ENCODE measurements at regions not wholly inside any gene's neighbourhood (a gene's known extent, or its start where the extent isn't known, plus 50 kb on each side); places are given as distances from the start of the nearest gene placed in this dataset.
"Not testable (repeated sequence)": the region's sequence is repeated elsewhere in the genome, so short reads cannot be mapped to it uniquely, and the experiment has no call there.

GRCh38 chr12:27163894-27164293 lies 80.2 kb upstream of the STK38L start:
- Histone ChIP-seq H2AFZ (no peak overlapping the region), H3K27ac (no peak overlapping the region), H3K9me3 (ENCODE audit: insufficient read depth, low read depth) (no peaks in the 10 kb centered on the region; the same call in 1 of the 2 replicates), H3K27me3 (ENCODE audit: insufficient read depth, low read depth) (no peaks in the 10 kb centered on the region), H3K4me2 (no peak overlapping the region), H3K4me3 (no peak overlapping the region), H3F3A (ENCODE audit: insufficient read depth, low read depth) (peaks cover 6% of the 10 kb centered on the region; the same call in 1 of the 2 replicates), H3K79me2 (ENCODE audit: low read depth) (no peaks in the 10 kb centered on the region), H3K9me2 (ENCODE audit: insufficient read depth) (no peaks in the 10 kb centered on the region), H4K20me1 (ENCODE audit: insufficient read depth) (no peaks in the 10 kb centered on the region), H3K4me1 (replicated peaks; ENCODE audit: insufficient read depth) (peaks cover 9% of the 10 kb centered on the region), H3K36me3 (ENCODE audit: low read depth) (no peaks in the 10 kb centered on the region)
- CTCF ChIA-PET = no interaction called here
- POLR2A ChIA-PET (ENCODE audit: unreplicated experiment) = no interaction called here
- TF ChIP-seq EZH2 (IDR thresholded peaks at IDR 0.05; ENCODE audit: low read depth) (no peak), CTCF (conservative IDR thresholded peaks at IDR 0.05) (no peak)
- BruUV-seq (replicated peaks) = no TSS peak
- intact Hi-C loops (cut with micrococcal nuclease; ENCODE audit: unreplicated experiment) = no loop called here
- DNase-seq = no peak

GRCh38 chr12:27164330-27165040 lies 79.6 kb upstream of the STK38L start:
- intact Hi-C loops (cut with micrococcal nuclease; ENCODE audit: unreplicated experiment) = no loop called here
- H2AFZ ChIP-seq = no peak overlapping the region
- H3K4me3 ChIP-seq = no peak overlapping the region
- H3K4me1 ChIP-seq (replicated peaks; ENCODE audit: insufficient read depth) = peaks cover 9% of the 10 kb centered on the region
- CTCF ChIA-PET = no interaction called here
- H3K36me3 ChIP-seq (ENCODE audit: low read depth) = no peaks in the 10 kb centered on the region
- BruUV-seq (replicated peaks) = no TSS peak
- no peak for TF ChIP-seq EZH2 (IDR thresholded peaks at IDR 0.05; ENCODE audit: low read depth)
- TF ChIP-seq CTCF (conservative IDR thresholded peaks at IDR 0.05) = no peak
- DNase-seq = no peak
- no peak overlapping the region for H3K27ac ChIP-seq
- POLR2A ChIA-PET (ENCODE audit: unreplicated experiment) = no interaction called here
- H4K20me1 ChIP-seq (ENCODE audit: insufficient read depth) = no peaks in the 10 kb centered on the region
- H3K9me2 ChIP-seq (ENCODE audit: insufficient read depth) = no peaks in the 10 kb centered on the region
- no peaks in the 10 kb centered on the region; the same call in 1 of the 2 replicates for H3K9me3 ChIP-seq (ENCODE audit: insufficient read depth, low read depth)
- no peak overlapping the region for H3K4me2 ChIP-seq
- H3F3A ChIP-seq (ENCODE audit: insufficient read depth, low read depth) = peaks cover 6% of the 10 kb centered on the region; the same call in 1 of the 2 replicates
- H3K79me2 ChIP-seq (ENCODE audit: low read depth) = no peaks in the 10 kb centered on the region
- no peaks in the 10 kb centered on the region for H3K27me3 ChIP-seq (ENCODE audit: insufficient read depth, low read depth)

DNA sequence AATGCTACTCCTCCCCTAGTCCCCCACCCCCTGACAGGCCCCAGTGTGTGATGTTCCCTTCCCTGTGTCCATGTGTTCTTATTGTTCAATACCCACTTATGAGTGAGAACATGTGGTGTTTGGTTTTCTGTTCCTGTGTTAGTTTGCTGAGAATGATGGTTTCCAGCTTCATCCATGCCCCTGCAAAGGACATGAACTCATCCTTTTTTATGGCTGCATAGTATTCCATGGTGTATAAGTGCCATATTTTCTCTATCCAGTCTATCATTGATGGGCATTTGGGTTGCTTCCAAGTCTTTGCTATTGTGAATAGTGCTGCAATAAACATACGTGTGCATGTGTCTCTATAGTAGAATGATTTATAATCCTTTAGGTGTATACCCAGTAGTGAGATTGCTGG lies 78.1 kb upstream of the STK38L start:
- H3F3A ChIP-seq (ENCODE audit: insufficient read depth, low read depth); H3K4me3 ChIP-seq; DNase-seq; BruUV-seq (replicated peaks); intact Hi-C loops (cut with micrococcal nuclease; ENCODE audit: unreplicated experiment); H4K20me1 ChIP-seq (ENCODE audit: insufficient read depth); CTCF ChIA-PET; H3K36me3 ChIP-seq (ENCODE audit: low read depth); H3K4me2 ChIP-seq; H3K79me2 ChIP-seq (ENCODE audit: low read depth); POLR2A ChIA-PET (ENCODE audit: unreplicated experiment); H3K9me2 ChIP-seq (ENCODE audit: insufficient read depth); H2AFZ ChIP-seq; H3K27me3 ChIP-seq (ENCODE audit: insufficient read depth, low read depth); H3K9me3 ChIP-seq (ENCODE audit: insufficient read depth, low read depth); H3K27ac ChIP-seq; H3K4me1 ChIP-seq (replicated peaks; ENCODE audit: insufficient read depth): not testable (repeated sequence)

DNA sequence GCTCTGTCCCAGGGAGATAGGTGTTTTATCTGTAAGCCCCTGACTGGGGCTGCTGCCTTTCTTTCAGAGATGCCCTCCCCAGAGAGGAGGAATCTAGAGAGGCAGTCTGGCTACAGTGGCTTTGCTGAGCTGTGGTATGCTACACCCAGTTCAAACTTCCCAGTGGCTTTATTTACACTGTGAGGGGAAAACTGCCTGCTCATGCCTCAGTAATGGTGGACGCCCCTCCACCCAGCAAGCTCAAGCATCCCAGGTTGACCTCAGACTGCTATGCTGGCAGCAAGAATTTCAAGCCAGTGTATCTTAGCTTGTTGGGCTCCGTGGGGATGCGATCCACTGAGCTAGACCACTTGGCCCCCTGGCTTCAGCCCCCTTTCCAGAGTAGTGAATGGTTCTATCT lies 72.6 kb upstream of the STK38L start:
- H3K9me3 ChIP-seq (ENCODE audit: insufficient read depth, low read depth); intact Hi-C loops (cut with micrococcal nuclease; ENCODE audit: unreplicated experiment); H2AFZ ChIP-seq; DNase-seq; H3K4me3 ChIP-seq; H3K79me2 ChIP-seq (ENCODE audit: low read depth); H3K36me3 ChIP-seq (ENCODE audit: low read depth); H3K4me2 ChIP-seq; H3K9me2 ChIP-seq (ENCODE audit: insufficient read depth); H3F3A ChIP-seq (ENCODE audit: insufficient read depth, low read depth); CTCF ChIA-PET; H4K20me1 ChIP-seq (ENCODE audit: insufficient read depth); H3K27me3 ChIP-seq (ENCODE audit: insufficient read depth, low read depth); H3K27ac ChIP-seq; POLR2A ChIA-PET (ENCODE audit: unreplicated experiment); BruUV-seq (replicated peaks): not testable (repeated sequence)
- peaks cover 11% of the 10 kb centered on the region for H3K4me1 ChIP-seq (replicated peaks; ENCODE audit: insufficient read depth)

All from PC-9 (cell line).